Stomach (tissue), 4 donors: ENCODE measurements at regions not wholly inside any gene's neighbourhood (a gene's known extent, or its start where the extent isn't known, plus 50 kb on each side); places are given as distances from the start of the nearest gene placed in this dataset.
A peak's percentile ranks its signal among the peaks of the same experiment; 100 is the strongest.

Source experiments
- CTCF ChIP-seq, 7 experiments: fragments of 450-650 bp in 4 of 7; fragments of 200-600 bp in 3 of 7; sonication (generic) in 3 of 7; IDR thresholded peaks; one replicate each; pipeline ENCODE4 v1.5.1; 2016 to 2019; ENCODE audit warnings: antibody characterized with exemption in 7 of 7, control low read depth in 2 of 7, mild to moderate bottlenecking in 1 of 7
- POLR2AphosphoS5 ChIP-seq, 3 donors: sonication (generic); formaldehyde crosslinking; IDR thresholded peaks; one replicate each; pipeline ENCODE4 v1.6.1; 2016; ENCODE audit warnings: antibody characterized with exemption in 3 of 3

- TF ChIP-seq POLR2AphosphoS5 (IDR thresholded peaks at IDR 0.05) (peak in 1 of 3 donors; percentile 34), CTCF (IDR thresholded peaks at IDR 0.05) (peak in 6 of 7 experiments; percentile 89 to 99 (median 98))
Measured at GRCh38 chr9:124126648-124127646, 115.4 kb downstream of the LHX2 start.
